NCI-H748 treated with DMSO at 0.1 percent for 48 hours (cell line): ENCODE measurements at regions not wholly inside any gene's neighbourhood (a gene's known extent, or its start where the extent isn't known, plus 50 kb on each side); places are given as distances from the start of the nearest gene placed in this dataset.

Source experiments
- DNase-seq: peaks from one replicate; lab custom pipeline; 2025; lab: John Stamatoyannopoulos, UW

DNA sequence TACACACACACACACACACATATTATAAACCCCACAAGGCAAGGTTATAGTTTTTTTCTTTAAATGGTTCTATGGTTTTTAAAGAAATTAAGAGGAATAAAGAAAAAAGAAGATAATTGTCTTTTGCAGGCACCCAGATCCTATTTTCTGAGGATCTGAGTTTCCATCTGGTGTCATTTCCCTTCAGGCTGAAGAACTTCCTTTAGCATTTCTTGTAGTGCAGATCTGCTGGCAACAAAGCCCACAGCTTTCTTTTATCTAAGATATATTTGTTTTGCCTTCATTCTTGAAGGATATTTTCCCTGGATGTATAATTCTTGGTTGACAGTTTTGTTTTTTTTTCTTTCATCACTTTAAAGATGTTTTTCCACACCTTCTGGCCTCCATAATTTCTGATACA, 57.6 kb upstream of the PMEPA1 start:
- no peak for DNase-seq

DNA sequence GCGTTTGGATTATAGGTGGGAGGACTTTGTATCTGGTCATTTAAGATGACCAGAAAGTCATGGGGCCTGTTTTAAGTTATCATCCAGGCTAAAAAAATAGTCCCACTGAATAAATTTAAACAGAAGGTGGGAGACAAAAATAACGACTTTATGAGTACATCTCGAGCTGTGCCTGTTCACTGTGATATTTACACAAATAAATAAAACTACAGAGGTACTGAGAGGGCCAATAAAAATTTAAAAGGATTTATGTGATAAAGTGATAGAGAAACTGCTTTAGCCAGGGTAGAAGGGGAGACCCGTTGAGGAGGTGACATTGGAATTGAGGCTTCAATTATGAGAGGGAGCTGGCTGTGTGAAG, 53.4 kb upstream of the PMEPA1 start:
- DNase-seq: no peak

- DNase-seq: no peak
Measured at GRCh38 chr20:57762531-57763234, 52.9 kb upstream of the PMEPA1 start.

- DNase-seq: no peak
Measured at GRCh38 chr20:57761413-57761734, 51.6 kb upstream of the PMEPA1 start.

- DNase-seq: no peak
Measured at GRCh38 chr20:57760698-57761412, 51.0 kb upstream of the PMEPA1 start.

DNA sequence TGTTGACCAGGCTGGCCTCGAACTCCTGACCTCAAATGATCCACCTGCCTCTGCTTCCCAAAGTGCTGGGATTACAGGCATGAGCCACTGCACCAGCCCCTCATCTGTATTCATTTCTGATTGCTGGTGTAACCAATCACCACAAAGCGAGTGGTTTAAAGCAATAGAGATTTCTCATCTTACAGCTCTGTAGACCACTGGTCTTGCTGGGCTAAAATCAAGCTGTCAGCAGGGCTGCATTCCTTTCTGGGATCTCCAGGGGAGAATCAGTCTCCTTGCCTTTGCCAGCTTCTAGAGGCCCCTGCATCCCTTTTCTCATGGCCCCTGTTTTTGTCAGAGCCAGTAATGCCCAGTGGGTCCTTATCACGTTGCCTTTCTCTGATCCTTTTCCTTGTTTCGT, 49.9 kb upstream of the PMEPA1 start:
- DNase-seq: no peak
